T-cell (primary cell): ENCODE measurements at regions not wholly inside any gene's neighbourhood (a gene's known extent, or its start where the extent isn't known, plus 50 kb on each side); places are given as distances from the start of the nearest gene placed in this dataset.

ENCODE experiments used
- ATAC-seq, 4 experiments: fragments of 200-7000 bp in 3 of 4; fragments of 150-1000 bp in 1 of 4; cut with Tn5 transposase; replicated peaks in 1 of 4; 1 replicate in 3 of 4; 2 replicates in 1 of 4; pipeline ENCODE4 v1.10.0; 2021; ENCODE audit warnings: moderate library complexity in 3 of 4, mild to moderate bottlenecking in 2 of 4, moderate number of reproducible peaks in 1 of 4
- CTCF ChIA-PET, 2 donors: fragments of 300-600 bp; sonication (Branson Sonifier 250); formaldehyde crosslinking; loops; one replicate each; lab custom pipeline; 2022; ENCODE audit warnings: antibody characterized with exemption in 2 of 2; lab: Charles Lee
- POLR2A ChIA-PET, 2 donors: fragments of 300-600 bp; sonication (Branson Sonifier 250); formaldehyde crosslinking; loops; one replicate each; lab custom pipeline; 2022; ENCODE audit warnings: antibody characterized with exemption in 2 of 2; lab: Charles Lee
- DNase-seq, 35 experiments: peaks; one replicate each; pipeline versions ENCODE4 v3.0.0 to v3.0.0-alpha.2; 2013 to 2023
- H3K27ac ChIP-seq: one replicate; pipeline ENCODE4 v1.5.1; 2013; ENCODE audit warnings: low read length
- H3K27me3 ChIP-seq, 2 experiments: replicated peaks in 1 of 2; 1 replicate in 1 of 2; 2 replicates in 1 of 2; pipeline versions ENCODE4 v1.6.1 to v1.7.0; 2013; ENCODE audit warnings: low read length in 1 of 2, mixed read lengths in 1 of 2; ENCODE audit not compliant: control insufficient read depth in 2 of 2, insufficient read depth in 2 of 2; ENCODE audit errors: extremely low read depth in 1 of 2
- H3K36me3 ChIP-seq, 2 donors: 1 replicate in 1 of 2; 2 replicates in 1 of 2; pipeline versions ENCODE4 v1.6.1 to v1.7.0; 2013; ENCODE audit warnings: low read length in 1 of 2; ENCODE audit not compliant: control insufficient read depth in 2 of 2, insufficient read depth in 1 of 2; ENCODE audit errors: extremely low read depth in 1 of 2
- H3K4me1 ChIP-seq, 2 experiments: 1 replicate in 1 of 2; 2 replicates in 1 of 2; pipeline versions ENCODE4 v1.6.1 to v1.7.0; 2013; ENCODE audit warnings: low read length in 2 of 2, mixed read lengths in 1 of 2; ENCODE audit not compliant: insufficient read depth in 2 of 2, control insufficient read depth in 1 of 2; ENCODE audit errors: extremely low read depth in 1 of 2
- H3K4me3 ChIP-seq, 2 donors: 1 replicate in 1 of 2; 2 replicates in 1 of 2; pipeline versions ENCODE4 v1.5.1 to v1.7.0; 2013; ENCODE audit warnings: mild to moderate bottlenecking in 2 of 2, low read length in 1 of 2, moderate library complexity in 1 of 2; ENCODE audit not compliant: control insufficient read depth in 1 of 2; ENCODE audit errors: extremely low read depth in 1 of 2
- H3K9me3 ChIP-seq: 2 replicates; pipeline ENCODE4 v1.7.0; 2013
- H3K27ac Mint-ChIP-seq, 2 donors: one replicate each; pipeline ENCODE4 v1.8.0; 2020 to 2021; ENCODE audit warnings: mild to moderate bottlenecking in 2 of 2, mixed read lengths in 2 of 2
- H3K27me3 Mint-ChIP-seq, 2 donors: one replicate each; pipeline ENCODE4 v1.8.0; 2021 to 2022; ENCODE audit warnings: mixed read lengths in 2 of 2
- H3K36me3 Mint-ChIP-seq: one replicate; pipeline ENCODE4 v1.8.0; 2021; ENCODE audit warnings: mixed read lengths
- H3K4me1 Mint-ChIP-seq, 3 donors: one replicate each; pipeline ENCODE4 v1.8.0; 2020 to 2022; ENCODE audit warnings: mixed read lengths in 3 of 3, mild to moderate bottlenecking in 1 of 3
- H3K4me3 Mint-ChIP-seq, 3 donors: one replicate each; pipeline ENCODE4 v1.8.0; 2020 to 2022; ENCODE audit warnings: mild to moderate bottlenecking in 3 of 3, mixed read lengths in 3 of 3, moderate library complexity in 3 of 3
- H3K9me3 Mint-ChIP-seq, 3 donors: one replicate each; pipeline ENCODE4 v1.8.0; 2020 to 2022; ENCODE audit warnings: mixed read lengths in 3 of 3
- WGBS: methylation state at CpG from one replicate; pipeline ENCODE4 v1.1.5; 2013; ENCODE audit warnings: missing lambda C conversion rate; ENCODE audit not compliant: insufficient coverage; 5-methylcytosine and 5-hydroxymethylcytosine counted together

DNA sequence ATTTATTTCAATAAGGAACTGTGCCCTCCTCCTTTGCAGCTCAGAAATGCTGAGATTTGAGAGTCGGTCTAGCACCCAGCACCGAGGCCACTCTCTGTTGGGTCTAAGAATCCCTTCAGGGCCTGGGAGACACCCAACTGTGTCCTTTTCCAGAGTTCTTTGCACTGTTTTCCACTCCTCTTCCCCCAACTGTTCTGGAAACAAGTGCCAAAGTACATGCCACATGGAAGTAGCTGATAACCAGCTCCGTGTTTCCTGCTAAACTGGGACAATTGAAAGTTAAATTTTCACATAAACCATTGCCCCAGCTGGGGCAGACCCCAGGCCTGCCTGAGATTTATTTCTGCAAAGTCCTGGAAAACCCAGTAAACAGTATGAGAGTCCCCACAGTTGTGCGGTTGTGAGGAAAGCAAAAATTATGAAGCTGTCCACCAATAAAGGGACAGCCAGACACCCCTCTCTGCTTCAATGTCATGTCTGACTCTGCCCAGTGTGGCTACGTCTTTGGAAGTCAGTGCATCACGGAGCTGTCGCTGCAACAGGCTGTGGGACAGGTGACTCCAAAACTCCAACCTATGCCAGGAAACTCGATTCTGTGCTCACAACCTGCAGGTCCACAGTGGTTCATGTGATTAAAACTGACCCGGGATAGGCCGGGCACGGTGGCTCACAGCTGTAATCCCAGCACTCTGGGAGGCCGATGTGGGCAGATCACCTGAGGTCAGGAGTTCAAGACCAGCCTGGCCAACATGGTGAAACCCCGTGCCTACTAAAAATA, 178.0 kb upstream of the AFDN start:
- Histone ChIP-seq H3K36me3 (no peaks in the 10 kb centered on the region), H3K27ac (no peak overlapping the region), H3K27me3 (peaks cover 0 to 39% of the 10 kb centered on the region in 2 experiments), H3K4me1 (no peaks in the 10 kb centered on the region), H3K4me3 (no peak overlapping the region), H3K9me3 (no peaks in the 10 kb centered on the region)
- 79% methylated on average over 13 of the region's 13 CpGs for WGBS
- DNase-seq (no peak), ATAC-seq (no peak)
- no peaks in the 10 kb centered on the region for H3K36me3 Mint-ChIP-seq
- peaks cover 19 to 23% of the 10 kb centered on the region in 2 donors for H3K27me3 Mint-ChIP-seq
- CTCF ChIA-PET, result no interaction called here
- H3K4me1 Mint-ChIP-seq, result no peaks in the 10 kb centered on the region
- POLR2A ChIA-PET, result no interaction called here
- H3K9me3 Mint-ChIP-seq, result no peaks in the 10 kb centered on the region
- H3K4me3 Mint-ChIP-seq, result no peak overlapping the region
- H3K27ac Mint-ChIP-seq, result no peak overlapping the region

DNA sequence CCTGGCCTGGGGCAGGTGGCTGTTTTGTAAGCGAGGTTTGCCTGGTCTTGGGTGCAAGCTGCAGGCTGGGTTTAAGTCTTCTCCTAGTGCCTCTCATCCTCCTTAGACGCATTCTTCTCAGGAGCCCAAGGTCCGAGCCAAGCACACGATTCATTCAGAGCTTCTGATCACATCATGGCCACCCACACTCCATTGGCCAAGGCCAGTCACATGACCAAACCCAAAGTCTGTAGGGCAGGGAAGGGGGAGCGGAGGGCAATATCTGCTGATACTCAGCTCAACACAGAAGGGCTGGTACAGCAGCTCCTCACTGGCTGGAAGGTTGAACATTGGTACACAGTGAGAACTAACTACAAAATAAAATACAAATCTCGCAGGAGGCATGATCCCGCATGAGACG, 177.2 kb upstream of the AFDN start:
- no peaks in the 10 kb centered on the region for H3K4me1 ChIP-seq
- H3K9me3 Mint-ChIP-seq, result no peaks in the 10 kb centered on the region
- DNase-seq (no peak), ATAC-seq (no peak)
- 86% methylated on average over 1 of the region's 8 CpGs for WGBS
- no peak overlapping the region for H3K27ac Mint-ChIP-seq
- H3K4me1 Mint-ChIP-seq, result no peaks in the 10 kb centered on the region
- H3K4me3 ChIP-seq, result no peak overlapping the region
- ChIA-PET POLR2A (no interaction called here), CTCF (no interaction called here)
- no peaks in the 10 kb centered on the region for H3K36me3 Mint-ChIP-seq
- no peaks in the 10 kb centered on the region for H3K36me3 ChIP-seq
- peaks cover 18 to 23% of the 10 kb centered on the region in 2 donors for H3K27me3 Mint-ChIP-seq
- no peaks in the 10 kb centered on the region for H3K9me3 ChIP-seq
- no peak overlapping the region for H3K4me3 Mint-ChIP-seq
- H3K27me3 ChIP-seq, result peaks cover 0 to 32% of the 10 kb centered on the region in 2 experiments
- H3K27ac ChIP-seq, result no peak overlapping the region

- ChIA-PET POLR2A (no interaction called here), CTCF (no interaction called here)
- H3K9me3 Mint-ChIP-seq, result no peaks in the 10 kb centered on the region
- no peaks in the 10 kb centered on the region for H3K4me1 Mint-ChIP-seq
- H3K27ac ChIP-seq, result no peak overlapping the region
- DNase-seq, result no peak
- H3K4me1 ChIP-seq, result no peaks in the 10 kb centered on the region
- H3K36me3 Mint-ChIP-seq, result no peaks in the 10 kb centered on the region
- peaks cover 10 to 15% of the 10 kb centered on the region in 2 donors for H3K27me3 Mint-ChIP-seq
- no peak overlapping the region for H3K27ac Mint-ChIP-seq
- no peaks in the 10 kb centered on the region for H3K36me3 ChIP-seq
- WGBS, result 93% methylated on average over 4 of the region's 12 CpGs
- ATAC-seq, result no peak
- peaks cover 0 to 27% of the 10 kb centered on the region in 2 experiments for H3K27me3 ChIP-seq
- no peak overlapping the region for H3K4me3 ChIP-seq
- H3K9me3 ChIP-seq, result no peaks in the 10 kb centered on the region
- H3K4me3 Mint-ChIP-seq, result no peak overlapping the region
These were observed 175.9 kb upstream of the AFDN start for GRCh38 chr6:167650730-167651317.

- WGBS, result 89% methylated on average over 9 of the region's 10 CpGs
- H3K36me3 ChIP-seq, result no peaks in the 10 kb centered on the region
- POLR2A ChIA-PET, result no interaction called here
These were observed 175.2 kb upstream of the AFDN start for GRCh38 chr6:167651318-167652041.

DNA sequence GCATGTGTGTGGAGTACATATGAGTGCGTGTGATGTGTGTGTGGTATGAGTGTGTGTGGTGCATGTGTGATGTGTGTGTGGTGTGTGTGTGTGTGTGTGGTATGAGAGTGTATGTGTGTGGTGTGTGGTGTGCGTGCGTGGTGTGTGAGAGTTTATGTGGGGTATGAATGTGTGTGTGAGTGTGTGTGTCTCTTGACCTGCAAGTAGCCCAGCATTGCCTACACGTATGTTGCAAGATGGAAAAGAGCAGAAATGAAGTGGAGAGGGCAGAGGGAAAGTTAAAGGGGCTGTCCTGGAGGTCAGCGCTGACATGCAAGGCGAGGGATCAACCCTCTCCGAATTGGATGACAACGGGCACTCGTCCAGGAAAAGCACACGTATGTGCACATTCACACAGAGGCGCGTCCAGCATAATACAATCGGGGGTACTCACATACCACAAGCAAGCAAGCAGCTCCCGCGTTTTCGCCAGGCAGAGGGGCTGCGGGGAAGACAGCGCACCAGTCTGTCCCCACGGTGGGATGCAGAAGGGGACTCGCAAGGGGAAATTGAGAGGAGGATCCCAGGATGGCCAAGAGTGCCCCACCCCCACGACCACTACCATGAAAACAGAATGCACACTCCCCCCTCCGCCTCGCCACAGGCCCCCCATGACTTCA, 174.5 kb upstream of the AFDN start:
- Histone ChIP-seq H3K36me3 (no peaks in the 10 kb centered on the region), H3K27ac (no peak overlapping the region), H3K27me3 (peaks cover 0 to 27% of the 10 kb centered on the region in 2 experiments), H3K9me3 (no peaks in the 10 kb centered on the region), H3K4me1 (no peaks in the 10 kb centered on the region), H3K4me3 (no peak overlapping the region)
- no peak for DNase-seq
- H3K27ac Mint-ChIP-seq, result no peak overlapping the region
- H3K4me3 Mint-ChIP-seq, result no peak overlapping the region
- H3K9me3 Mint-ChIP-seq, result no peaks in the 10 kb centered on the region
- H3K36me3 Mint-ChIP-seq, result no peaks in the 10 kb centered on the region
- ChIA-PET CTCF (no interaction called here), POLR2A (no interaction called here)
- no peaks in the 10 kb centered on the region for H3K4me1 Mint-ChIP-seq
- WGBS, result 86% methylated on average over 9 of the region's 23 CpGs
- H3K27me3 Mint-ChIP-seq, result peaks cover 5% of the 10 kb centered on the region in 2 donors
- ATAC-seq, result no peak

More at GRCh38 chr6:167651318-167652041, 175.2 kb upstream of the AFDN start:
- Mint-ChIP-seq H3K36me3 (no peaks in the 10 kb centered on the region), H3K4me3 (no peak overlapping the region), H3K27me3 (peaks cover 7 to 12% of the 10 kb centered on the region in 2 donors), H3K9me3 (no peaks in the 10 kb centered on the region), H3K4me1 (no peaks in the 10 kb centered on the region), H3K27ac (no peak overlapping the region)
- no peak for ATAC-seq
- Histone ChIP-seq H3K4me3 (no peak overlapping the region), H3K27ac (no peak overlapping the region), H3K9me3 (no peaks in the 10 kb centered on the region), H3K27me3 (peaks cover 0 to 27% of the 10 kb centered on the region in 2 experiments), H3K4me1 (no peaks in the 10 kb centered on the region)
- DNase-seq, result no peak
- CTCF ChIA-PET, result no interaction called here

GRCh38 chr6:167652701-167653095, 174.0 kb upstream of the AFDN start:
- H3K27me3 ChIP-seq, result peaks cover 0 to 27% of the 10 kb centered on the region in 2 experiments
- POLR2A ChIA-PET, result no interaction called here
- H3K27ac ChIP-seq, result no peak overlapping the region
- H3K4me3 Mint-ChIP-seq, result no peak overlapping the region
- H3K4me1 Mint-ChIP-seq, result no peaks in the 10 kb centered on the region
- H3K9me3 Mint-ChIP-seq, result no peaks in the 10 kb centered on the region
- H3K27ac Mint-ChIP-seq, result no peak overlapping the region
- CTCF ChIA-PET, result no interaction called here
- no peaks in the 10 kb centered on the region for H3K36me3 ChIP-seq
- H3K9me3 ChIP-seq, result no peaks in the 10 kb centered on the region
- ATAC-seq, result no peak
- H3K36me3 Mint-ChIP-seq, result no peaks in the 10 kb centered on the region
- no peak overlapping the region for H3K4me3 ChIP-seq
- peaks cover 0 to 5% of the 10 kb centered on the region in 2 donors for H3K27me3 Mint-ChIP-seq
- no peaks in the 10 kb centered on the region for H3K4me1 ChIP-seq
- DNase-seq, result no peak
- WGBS, result 17% methylated on average over 5 of the region's 13 CpGs
